ENCODE measurements at regions not wholly inside any gene's neighbourhood (a gene's known extent, or its start where the extent isn't known, plus 50 kb on each side); places are given as distances from the start of the nearest gene placed in this dataset.

DNA sequence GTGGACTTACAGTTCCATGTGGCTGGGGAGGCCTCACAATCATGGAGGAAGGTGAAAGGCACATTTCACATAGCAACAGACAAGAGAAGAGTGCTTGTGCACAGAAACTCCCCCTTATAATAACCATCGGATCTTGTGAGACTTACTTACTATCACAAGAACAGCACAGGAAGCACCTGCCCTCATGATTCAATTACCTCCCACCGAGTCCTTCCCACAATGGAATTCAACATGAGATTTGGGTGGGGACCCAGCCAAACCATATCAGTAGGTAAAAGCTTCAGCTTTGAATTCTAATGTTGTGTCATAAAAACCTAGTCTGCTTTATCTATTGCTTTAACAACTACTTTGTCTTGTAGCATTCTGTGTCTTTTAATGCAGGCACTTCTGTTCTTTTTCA, 140.4 kb upstream of the PIK3C3 start:
- TF ChIP-seq POLR2AphosphoS5 (IDR thresholded peaks at IDR 0.05; ENCODE audit: low read depth, low read length) (no peak), TAF1 (IDR thresholded peaks at IDR 0.05; ENCODE audit: borderline replicate concordance, insufficient read depth, low read length) (no peak), SIN3A (IDR thresholded peaks at IDR 0.05; ENCODE audit: borderline replicate concordance, insufficient read depth, low read length) (no peak), FOXP2 (optimal IDR thresholded peaks at IDR 0.05; ENCODE audit: borderline replicate concordance, extremely low read depth, extremely low read length, insufficient read depth) (no peak)
- TF ChIP-seq, protein P1, sequence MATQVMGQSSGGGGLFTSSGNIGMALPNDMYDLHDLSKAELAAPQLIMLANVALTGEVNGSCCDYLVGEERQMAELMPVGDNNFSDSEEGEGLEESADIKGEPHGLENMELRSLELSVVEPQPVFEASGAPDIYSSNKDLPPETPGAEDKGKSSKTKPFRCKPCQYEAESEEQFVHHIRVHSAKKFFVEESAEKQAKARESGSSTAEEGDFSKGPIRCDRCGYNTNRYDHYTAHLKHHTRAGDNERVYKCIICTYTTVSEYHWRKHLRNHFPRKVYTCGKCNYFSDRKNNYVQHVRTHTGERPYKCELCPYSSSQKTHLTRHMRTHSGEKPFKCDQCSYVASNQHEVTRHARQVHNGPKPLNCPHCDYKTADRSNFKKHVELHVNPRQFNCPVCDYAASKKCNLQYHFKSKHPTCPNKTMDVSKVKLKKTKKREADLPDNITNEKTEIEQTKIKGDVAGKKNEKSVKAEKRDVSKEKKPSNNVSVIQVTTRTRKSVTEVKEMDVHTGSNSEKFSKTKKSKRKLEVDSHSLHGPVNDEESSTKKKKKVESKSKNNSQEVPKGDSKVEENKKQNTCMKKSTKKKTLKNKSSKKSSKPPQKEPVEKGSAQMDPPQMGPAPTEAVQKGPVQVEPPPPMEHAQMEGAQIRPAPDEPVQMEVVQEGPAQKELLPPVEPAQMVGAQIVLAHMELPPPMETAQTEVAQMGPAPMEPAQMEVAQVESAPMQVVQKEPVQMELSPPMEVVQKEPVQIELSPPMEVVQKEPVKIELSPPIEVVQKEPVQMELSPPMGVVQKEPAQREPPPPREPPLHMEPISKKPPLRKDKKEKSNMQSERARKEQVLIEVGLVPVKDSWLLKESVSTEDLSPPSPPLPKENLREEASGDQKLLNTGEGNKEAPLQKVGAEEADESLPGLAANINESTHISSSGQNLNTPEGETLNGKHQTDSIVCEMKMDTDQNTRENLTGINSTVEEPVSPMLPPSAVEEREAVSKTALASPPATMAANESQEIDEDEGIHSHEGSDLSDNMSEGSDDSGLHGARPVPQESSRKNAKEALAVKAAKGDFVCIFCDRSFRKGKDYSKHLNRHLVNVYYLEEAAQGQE (IDR thresholded peaks at IDR 0.05; ENCODE audit: insufficient read depth in 1 of 2, low read depth in 2 of 2, low read length in 2 of 2) = no peak

Data from PFSK-1 (cell line).